GM12878 (cell line): ENCODE measurements at regions not wholly inside any gene's neighbourhood (a gene's known extent, or its start where the extent isn't known, plus 50 kb on each side); places are given as distances from the start of the nearest gene placed in this dataset.

Source experiments
- ATAC-seq: fragments of 200-7000 bp; cut with Tn5 transposase; 3 replicates; pipeline ENCODE4 v1.9.1; 2020; ENCODE audit warnings: mild to moderate bottlenecking, moderate library complexity
- BruUV-seq: library from RNA; stranded (reverse); fragments of 400-500 nt; replicated peaks from 2 replicates; lab custom pipeline; 2021; lab: Mats Ljungman, UMichigan
- CTCF ChIA-PET: fragments of 300-600 bp; sonication (Branson Sonifier 250); formaldehyde crosslinking; extraction: SDS; loops from one replicate; lab custom pipeline; 2021; ENCODE audit warnings: inconsistent platforms; lab: Yijun Ruan, JAX
- POLR2A ChIA-PET: fragments of 350-600 bp; formaldehyde crosslinking; extraction: SDS; loops from one replicate; lab custom pipeline; 2021; ENCODE audit warnings: inconsistent platforms; lab: Charles Lee
- RAD21 ChIA-PET: fragments of 300-600 bp; sonication (Branson Sonifier 250); formaldehyde crosslinking; loops from one replicate; lab custom pipeline; 2023; ENCODE audit warnings: antibody characterized with exemption; ENCODE audit not compliant: unreplicated experiment; lab: Charles Lee
- SMC1A ChIA-PET: fragments of 300-600 bp; sonication (Branson Sonifier 250); formaldehyde crosslinking; loops from one replicate; lab custom pipeline; 2023; ENCODE audit not compliant: unreplicated experiment, uncharacterized antibody; lab: Charles Lee
- DNase-seq: peaks from one replicate; pipeline ENCODE4 v3.0.0-alpha.2; 2011; ENCODE audit warnings: low read depth, low spot score
- FAIRE-seq: peaks from 3 replicates; lab custom pipeline; 2011; peaks lifted over from hg19 to GRCh38; lab: Jason Lieb, UNC
- H2AFZ ChIP-seq: 2 replicates; pipeline ENCODE4 v1.6.0; 2011; ENCODE audit warnings: low read depth, low read length, control low read depth; ENCODE audit not compliant: control insufficient read depth
- H3K27ac ChIP-seq: 2 replicates; pipeline ENCODE4 v1.5.1; 2011; ENCODE audit warnings: control low read depth; ENCODE audit not compliant: control insufficient read depth, insufficient read depth
- H3K27me3 ChIP-seq, 2 experiments: replicated peaks in 1 of 2; 2 replicates each; pipeline versions ENCODE4 v1.6.0 to v1.6.1; 2011; ENCODE audit warnings: low read length in 1 of 2; ENCODE audit not compliant: control insufficient read depth in 2 of 2, insufficient read depth in 2 of 2
- H3K36me3 ChIP-seq, 2 experiments: 2 replicates each; pipeline ENCODE4 v1.5.1; 2011; ENCODE audit warnings: low read length in 1 of 2; ENCODE audit not compliant: control insufficient read depth in 2 of 2, insufficient read depth in 2 of 2
- H3K4me1 ChIP-seq: 2 replicates; pipeline ENCODE4 v1.6.1; 2011; ENCODE audit warnings: mild to moderate bottlenecking, low read length, moderate library complexity, mixed read lengths; ENCODE audit not compliant: control insufficient read depth, insufficient read depth
- H3K4me2 ChIP-seq: 2 replicates; pipeline ENCODE4 v1.6.0; 2011; ENCODE audit warnings: control low read depth; ENCODE audit not compliant: control insufficient read depth, insufficient read depth
- H3K4me3 ChIP-seq: fragments of 200-600 bp; sonication (generic); 2 replicates; pipeline ENCODE4 v1.5.1; 2016
- H3K79me2 ChIP-seq: 2 replicates; pipeline ENCODE4 v1.6.0; 2011; ENCODE audit warnings: low read length; ENCODE audit not compliant: control insufficient read depth, insufficient read depth
- H3K9ac ChIP-seq: 2 replicates; pipeline ENCODE4 v1.8.0; 2011; ENCODE audit warnings: low read length, control low read depth, mixed read lengths; ENCODE audit not compliant: control insufficient read depth, insufficient read depth
- H3K9me3 ChIP-seq: replicated peaks from 3 replicates; pipeline ENCODE4 v1.5.1; 2011; ENCODE audit warnings: mild to moderate bottlenecking, low read length; ENCODE audit not compliant: control insufficient read depth, insufficient read depth
- H4K20me1 ChIP-seq: 2 replicates; pipeline ENCODE4 v1.6.0; 2011; ENCODE audit not compliant: control insufficient read depth, insufficient read depth
- ATF3 ChIP-seq: IDR thresholded peaks from 2 replicates; pipeline ENCODE4 v1.6.1; 2011; ENCODE audit warnings: low read depth, mild to moderate bottlenecking, low read length, moderate library complexity, borderline replicate concordance; ENCODE audit errors: extremely low read depth
- EGR1 ChIP-seq, 2 experiments: IDR thresholded peaks; 1 replicate in 1 of 2; 2 replicates in 1 of 2; pipeline ENCODE4 v1.6.1; 2011 to 2012; ENCODE audit warnings: low read depth in 2 of 2, low read length in 2 of 2, borderline replicate concordance in 1 of 2, mild to moderate bottlenecking in 1 of 2, moderate library complexity in 1 of 2
- ELK1 ChIP-seq: IDR thresholded peaks from 2 replicates; pipeline ENCODE4 v1.6.1; 2012; ENCODE audit warnings: low read depth, low read length, improper control_type of control experiment
- ESRRA ChIP-seq: IDR thresholded peaks from 2 replicates; pipeline ENCODE4 v1.6.1; 2012; ENCODE audit warnings: mild to moderate bottlenecking, low read length, improper control_type of control experiment
- IKZF2 ChIP-seq, 2 experiments: fragments of 450-650 bp; IDR thresholded peaks; 2 replicates each; pipeline ENCODE4 v1.6.1; 2017; ENCODE audit warnings: mild to moderate bottlenecking in 2 of 2, moderate library complexity in 2 of 2
- KDM1A ChIP-seq: fragments of 200-600 bp; sonication (generic); IDR thresholded peaks from 2 replicates; pipeline ENCODE4 v1.6.1; 2016; ENCODE audit warnings: borderline replicate concordance
- MAX ChIP-seq: IDR thresholded peaks from 2 replicates; pipeline ENCODE4 v1.6.1; 2012; ENCODE audit warnings: low read depth, low read length, improper control_type of control experiment
- MXI1 ChIP-seq: fragments of 150-350 bp; IDR thresholded peaks from 2 replicates; pipeline ENCODE4 v1.6.1; 2011; ENCODE audit warnings: low read depth, mild to moderate bottlenecking, inconsistent platforms, low read length, improper control_type of control experiment
- NR2F1 ChIP-seq: fragments of 450-650 bp; conservative IDR thresholded peaks from 2 replicates; pipeline ENCODE4 v1.6.1; 2017; ENCODE audit warnings: mild to moderate bottlenecking
- PAX8 ChIP-seq: fragments of 450-650 bp; IDR thresholded peaks from 2 replicates; pipeline ENCODE4 v1.6.1; 2017; ENCODE audit warnings: mild to moderate bottlenecking, moderate library complexity
- PBX3 ChIP-seq: IDR thresholded peaks from 2 replicates; pipeline ENCODE4 v1.6.1; 2011; ENCODE audit warnings: mild to moderate bottlenecking, low read depth, low read length, moderate library complexity; ENCODE audit not compliant: insufficient replicate concordance
- POLR2AphosphoS5 ChIP-seq: IDR thresholded peaks from 2 replicates; pipeline ENCODE4 v1.6.1; 2011; ENCODE audit warnings: mild to moderate bottlenecking, low read length, inconsistent platforms
- RFX5 ChIP-seq: IDR thresholded peaks from 2 replicates; pipeline ENCODE4 v1.6.1; 2011; ENCODE audit warnings: low read depth, low read length, improper control_type of control experiment
- SMARCA5 ChIP-seq: fragments of 450-650 bp; IDR thresholded peaks from 2 replicates; pipeline ENCODE4 v1.6.1; 2017; ENCODE audit warnings: mild to moderate bottlenecking
- SREBF1 ChIP-seq: IDR thresholded peaks from 2 replicates; pipeline ENCODE4 v1.6.1; 2012; ENCODE audit warnings: mild to moderate bottlenecking, low read length
- ZNF207 ChIP-seq: fragments of 450-650 bp; IDR thresholded peaks from 2 replicates; pipeline ENCODE4 v1.6.1; 2014; ENCODE audit warnings: antibody characterized with exemption, mild to moderate bottlenecking, borderline replicate concordance
- ZSCAN29 ChIP-seq: fragments of 450-650 bp; IDR thresholded peaks from 2 replicates; pipeline ENCODE4 v1.6.1; 2017; ENCODE audit warnings: mild to moderate bottlenecking, moderate library complexity
- WGBS: methylation state at CpG from one replicate; pipeline ENCODE4 v1.1.6; 2016; ENCODE audit warnings: low lambda C conversion rate; ENCODE audit not compliant: insufficient replicate concordance, insufficient coverage; ENCODE audit errors: missing lambda C conversion rate; 5-methylcytosine and 5-hydroxymethylcytosine counted together
- in situ Hi-C: fragments of 300-500 bp; cut with MboI; formaldehyde crosslinking; loops from 9 replicates; pipeline ENCODE4 v1.14.3; 2018; ENCODE audit warnings: mixed read lengths
- intact Hi-C: fragments of 100-400 bp; cut with micrococcal nuclease; formaldehyde crosslinking; loops from one replicate; pipeline ENCODE4 v1.14.2; 2022; ENCODE audit not compliant: unreplicated experiment

- 11% methylated on average over 8 of the region's 8 CpGs for WGBS
- H3K79me2 ChIP-seq: no peaks in the 10 kb centered on the region
- ChIA-PET POLR2A (no interaction called here), CTCF (interaction anchor here (0.6 kb wide), 1 partner anchor 95 kb away, joined by 3 read pairs; no protein-coding TSS in a partner anchor), RAD21 (interaction anchor here (0.9 kb wide), 1 partner anchor 898 kb away, joined by 4 read pairs; no protein-coding TSS in a partner anchor), SMC1A (no interaction called here)
- H3K4me3 ChIP-seq: no peak overlapping the region
- no peak overlapping the region for H2AFZ ChIP-seq
- H3K36me3 ChIP-seq: no peaks in the 10 kb centered on the region
- FAIRE-seq (no peak), DNase-seq (no peak), ATAC-seq (no peak)
- H4K20me1 ChIP-seq: no peaks in the 10 kb centered on the region
- no peak overlapping the region for H3K4me2 ChIP-seq
- H3K4me1 ChIP-seq: no peaks in the 10 kb centered on the region
- no peaks in the 10 kb centered on the region for H3K9me3 ChIP-seq
- intact Hi-C loops: no loop called here
- TF ChIP-seq ATF3 (no peak), NR2F1 (no peak), POLR2AphosphoS5 (no peak), IKZF2 (IDR thresholded peaks at IDR 0.05) (no peak)
- in situ Hi-C loops: no loop called here
- H3K27me3 ChIP-seq: peaks cover 0 to 2% of the 10 kb centered on the region in 2 experiments; a peak in 1 of 4 replicates
- BruUV-seq: no TSS peak
- no peak overlapping the region for H3K9ac ChIP-seq
- H3K27ac ChIP-seq: no peak overlapping the region
Measured at GRCh38 chr11:116232364-116232828, 540.4 kb downstream of the BUD13 start.

GRCh38 chr11:116231543-116231942 lies 541.2 kb downstream of the BUD13 start:
- in situ Hi-C loops: no loop called here
- Histone ChIP-seq H3K79me2 (no peaks in the 10 kb centered on the region), H3K27ac (no peak overlapping the region), H3K9me3 (no peaks in the 10 kb centered on the region), H3K4me2 (no peak overlapping the region), H3K27me3 (no peaks in the 10 kb centered on the region; a peak in 1 of 4 replicates), H4K20me1 (no peaks in the 10 kb centered on the region), H3K36me3 (no peaks in the 10 kb centered on the region), H3K4me1 (no peaks in the 10 kb centered on the region), H3K4me3 (no peak overlapping the region), H3K9ac (no peak overlapping the region), H2AFZ (no peak overlapping the region)
- FAIRE-seq (no peak), ATAC-seq (no peak), DNase-seq (no peak)
- WGBS: 26% methylated on average over 7 of the region's 7 CpGs
- ChIA-PET SMC1A (interaction anchor here (1.1 kb wide), 1 partner anchor 906 kb away, joined by 3 read pairs; no protein-coding TSS in a partner anchor), POLR2A (no interaction called here), CTCF (no interaction called here), RAD21 (no interaction called here)
- BruUV-seq: no TSS peak
- intact Hi-C loops: no loop called here
- TF ChIP-seq MAX: no peak
- no peak for TF ChIP-seq EGR1 (IDR thresholded peaks at IDR 0.05; ENCODE audit: borderline replicate concordance in 1 of 2, low read depth in 2 of 2, low read length in 2 of 2)
- no peak for TF ChIP-seq KDM1A
- no peak for TF ChIP-seq ZNF207
- TF ChIP-seq PAX8: no peak
- TF ChIP-seq ZSCAN29: no peak
- no peak for TF ChIP-seq ELK1
- no peak for TF ChIP-seq PBX3
- TF ChIP-seq SREBF1: no peak
- TF ChIP-seq SMARCA5: no peak
- TF ChIP-seq MXI1: no peak
- TF ChIP-seq RFX5: no peak
- no peak for TF ChIP-seq ESRRA
